ENCODE measurements at regions not wholly inside any gene's neighbourhood (a gene's known extent, or its start where the extent isn't known, plus 50 kb on each side); places are given as distances from the start of the nearest gene placed in this dataset.

GRCh38 chr20:7689151-7689550 lies 251.1 kb downstream of the HAO1 start:
- H3K4me3 ChIP-seq: no peak overlapping the region
- DNase-seq (no peak), ATAC-seq (no peak)
- TF ChIP-seq CTCF (IDR thresholded peaks at IDR 0.05): no peak
- intact Hi-C loops (cut with DNase I, micrococcal nuclease): no loop called here
- no peaks in the 10 kb centered on the region for H3K36me3 ChIP-seq (ENCODE audit: low read depth)
- no peaks in the 10 kb centered on the region for H3K4me1 ChIP-seq (ENCODE audit: low read depth)
- peaks cover 4% of the 10 kb centered on the region for H3K9me3 ChIP-seq

DNA sequence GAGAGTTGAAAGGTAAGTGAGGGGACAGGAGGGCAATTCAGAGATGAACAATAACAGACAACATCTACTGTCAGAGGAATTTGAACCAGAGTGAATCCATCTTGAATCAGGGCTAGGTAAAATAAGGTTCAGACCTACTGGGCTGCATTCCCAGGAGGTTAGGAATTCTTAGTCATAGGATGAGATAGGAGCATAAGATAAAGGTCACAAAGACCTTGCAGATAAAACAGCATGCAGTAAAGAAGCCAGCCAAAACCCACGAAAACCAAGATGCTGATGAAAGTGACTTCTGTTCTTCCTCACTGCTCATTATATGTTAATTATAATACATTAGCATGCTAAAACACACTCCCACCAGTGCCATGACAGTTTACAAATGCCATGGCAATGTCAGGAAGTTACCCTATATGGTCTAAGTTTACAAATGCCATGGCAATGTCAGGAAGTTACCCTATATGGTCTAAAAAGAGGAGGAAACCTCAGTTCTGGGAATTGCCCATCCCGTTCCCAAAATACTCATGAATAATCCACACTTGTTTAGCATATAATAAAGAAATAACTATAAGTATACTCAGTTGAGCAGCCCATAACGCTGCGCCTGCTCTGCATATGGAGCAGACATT lies 248.5 kb downstream of the HAO1 start:
- H3K4me1 ChIP-seq (ENCODE audit: low read depth): no peaks in the 10 kb centered on the region
- intact Hi-C loops (cut with DNase I, micrococcal nuclease): no loop called here

GRCh38 chr20:7692478-7692877 lies 247.8 kb downstream of the HAO1 start:
- no peaks in the 10 kb centered on the region for H3K36me3 ChIP-seq (ENCODE audit: low read depth)
- H3K4me1 ChIP-seq (ENCODE audit: low read depth): no peaks in the 10 kb centered on the region
- H3K9me3 ChIP-seq: peaks cover 4% of the 10 kb centered on the region
- DNase-seq (no peak), ATAC-seq (no peak)
- H3K4me3 ChIP-seq: no peak overlapping the region
- no peak for TF ChIP-seq CTCF (IDR thresholded peaks at IDR 0.05)
- intact Hi-C loops (cut with DNase I, micrococcal nuclease): no loop called here

More for the DNA sequence above, 248.5 kb downstream of the HAO1 start:
- Histone ChIP-seq H3K4me3 (no peak overlapping the region), H3K9me3 (peaks cover 4% of the 10 kb centered on the region), H3K36me3 (ENCODE audit: low read depth) (no peaks in the 10 kb centered on the region)
- no peak for ATAC-seq
- DNase-seq: no peak
- no peak for TF ChIP-seq CTCF (IDR thresholded peaks at IDR 0.05)

DNA sequence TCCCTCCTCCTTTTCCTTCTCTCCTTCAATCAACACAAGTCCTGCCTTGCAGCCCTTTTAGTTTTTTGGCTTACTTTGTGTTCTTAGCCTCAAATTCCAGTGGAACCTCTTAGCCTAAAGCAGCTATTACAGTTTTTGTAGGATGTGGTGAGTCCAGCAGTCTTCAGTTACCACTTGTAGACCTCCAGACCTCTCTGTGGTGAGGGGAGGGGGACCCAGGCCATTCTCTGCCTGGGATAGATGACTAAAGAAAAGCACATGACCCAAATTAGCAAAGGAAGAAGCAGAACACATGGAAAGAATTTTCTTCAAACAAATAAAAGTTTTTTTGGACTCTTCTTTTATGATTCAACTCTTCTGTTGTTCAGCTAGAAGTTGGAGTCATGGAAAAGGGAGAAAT lies 246.5 kb downstream of the HAO1 start:
- intact Hi-C loops (cut with DNase I, micrococcal nuclease): no loop called here
- no peak for ATAC-seq

GRCh38 chr20:7695051-7695495 lies 245.2 kb downstream of the HAO1 start:
- no peak for TF ChIP-seq CTCF (IDR thresholded peaks at IDR 0.05)
- no peaks in the 10 kb centered on the region for H3K36me3 ChIP-seq (ENCODE audit: low read depth)
- DNase-seq (no peak), ATAC-seq (no peak)
- H3K4me1 ChIP-seq (ENCODE audit: low read depth): no peaks in the 10 kb centered on the region
- peaks cover 4% of the 10 kb centered on the region for H3K9me3 ChIP-seq
- intact Hi-C loops (cut with DNase I, micrococcal nuclease): no loop called here
- H3K4me3 ChIP-seq: no peak overlapping the region

More for the DNA sequence above, 246.5 kb downstream of the HAO1 start:
- Histone ChIP-seq H3K4me3 (no peak overlapping the region), H3K36me3 (ENCODE audit: low read depth) (no peaks in the 10 kb centered on the region), H3K9me3 (peaks cover 4% of the 10 kb centered on the region), H3K4me1 (ENCODE audit: low read depth) (no peaks in the 10 kb centered on the region)
- TF ChIP-seq CTCF (IDR thresholded peaks at IDR 0.05): no peak
- no peak for DNase-seq

DNA sequence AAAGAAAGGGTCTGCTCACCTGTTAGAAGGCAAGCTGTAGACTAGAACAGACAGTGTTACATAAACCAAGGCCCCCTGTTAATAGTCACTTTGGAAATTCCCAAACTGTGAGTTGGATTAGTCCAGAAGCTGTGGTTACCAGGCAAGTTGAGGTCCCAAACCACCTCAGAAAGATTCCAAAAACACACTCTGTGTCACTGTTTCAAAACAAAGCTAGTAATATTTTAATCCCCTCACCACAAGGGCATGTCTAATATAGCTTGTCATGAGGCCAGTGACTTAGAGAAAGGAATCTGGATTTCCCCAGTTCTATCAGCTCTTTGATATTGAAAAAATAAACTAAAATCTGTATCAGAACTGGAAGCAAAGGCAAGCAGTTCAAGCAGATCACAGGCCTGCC lies 244.6 kb downstream of the HAO1 start:
- Histone ChIP-seq H3K9me3 (no peaks in the 10 kb centered on the region), H3K4me3 (no peak overlapping the region), H3K36me3 (ENCODE audit: low read depth) (no peaks in the 10 kb centered on the region), H3K4me1 (ENCODE audit: low read depth) (no peaks in the 10 kb centered on the region)
- no peak for TF ChIP-seq CTCF (IDR thresholded peaks at IDR 0.05)
- DNase-seq (no peak), ATAC-seq (no peak)
- intact Hi-C loops (cut with DNase I, micrococcal nuclease): no loop called here
